ENCODE measurements at regions not wholly inside any gene's neighbourhood (a gene's known extent, or its start where the extent isn't known, plus 50 kb on each side); places are given as distances from the start of the nearest gene placed in this dataset.

GRCh38 chr3:13223574-13224237 lies 150.5 kb upstream of the IQSEC1 start:
- DNase-seq = no peak

GRCh38 chr3:13222891-13223573 lies 149.8 kb upstream of the IQSEC1 start:
- DNase-seq = no peak

GRCh38 chr3:13222131-13222530 lies 148.9 kb upstream of the IQSEC1 start:
- DNase-seq = no peak

- no peak for DNase-seq
Measured at GRCh38 chr3:13221491-13222061, 148.3 kb upstream of the IQSEC1 start.

GRCh38 chr3:13220991-13221390 lies 147.8 kb upstream of the IQSEC1 start:
- no peak for DNase-seq

- no peak for DNase-seq
Measured at GRCh38 chr3:13219902-13220296, 146.7 kb upstream of the IQSEC1 start.

GRCh38 chr3:13219077-13219901 lies 146.1 kb upstream of the IQSEC1 start:
- DNase-seq = no peak

GRCh38 chr3:13218541-13218908 lies 145.3 kb upstream of the IQSEC1 start:
- no peak for DNase-seq

GRCh38 chr3:13217736-13218540 lies 144.7 kb upstream of the IQSEC1 start:
- DNase-seq = no peak

- no peak for DNase-seq
Measured at GRCh38 chr3:13217253-13217652, 144.0 kb upstream of the IQSEC1 start.

GRCh38 chr3:13215940-13216546 lies 142.8 kb upstream of the IQSEC1 start:
- DNase-seq = no peak

GRCh38 chr3:13214847-13215472 lies 141.7 kb upstream of the IQSEC1 start:
- DNase-seq = no peak

GRCh38 chr3:13213911-13214846 lies 140.9 kb upstream of the IQSEC1 start:
- DNase-seq = no peak

GRCh38 chr3:13213490-13213889 lies 140.3 kb upstream of the IQSEC1 start:
- DNase-seq = no peak

GRCh38 chr3:13211605-13212210 lies 138.5 kb upstream of the IQSEC1 start:
- DNase-seq = no peak

- no peak for DNase-seq
Measured at GRCh38 chr3:13210221-13210975, 137.2 kb upstream of the IQSEC1 start.

- DNase-seq = no peak
Measured at GRCh38 chr3:13209634-13209997, 136.4 kb upstream of the IQSEC1 start.

GRCh38 chr3:13208706-13209633 lies 135.7 kb upstream of the IQSEC1 start:
- no peak for DNase-seq
